ENCODE measurements at regions not wholly inside any gene's neighbourhood (a gene's known extent, or its start where the extent isn't known, plus 50 kb on each side); places are given as distances from the start of the nearest gene placed in this dataset.
A peak's percentile ranks its signal among the peaks of the same experiment; 100 is the strongest.

DNA sequence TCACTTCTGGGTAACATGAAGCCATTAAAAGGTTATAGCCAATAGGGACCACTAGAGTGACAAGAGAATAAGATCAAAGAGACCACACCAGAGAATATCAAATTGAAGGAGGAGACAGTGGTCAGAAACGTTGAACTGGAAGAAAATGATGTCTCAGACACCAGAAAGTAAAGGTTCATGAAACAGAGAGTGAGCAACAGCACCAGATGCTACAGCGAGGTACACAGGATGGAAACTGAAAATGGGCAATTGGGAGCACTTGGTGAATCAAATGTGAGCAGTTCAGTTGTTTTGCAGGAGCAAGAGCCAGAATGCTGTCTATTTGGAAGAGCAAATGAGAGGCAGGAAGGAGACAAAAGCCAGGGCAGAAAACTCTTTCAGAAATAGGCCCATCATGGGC, 162.6 kb downstream of the SS18 start:
- Mint-ChIP-seq H3K27me3 (ENCODE audit: unreplicated experiment) (peaks cover 37% of the 10 kb centered on the region), H3K9me3 (ENCODE audit: low read depth, unreplicated experiment) (peaks cover 2% of the 10 kb centered on the region), H3K4me1 (ENCODE audit: low read depth, unreplicated experiment) (no peaks in the 10 kb centered on the region), H3K27ac (ENCODE audit: unreplicated experiment) (no peak overlapping the region), H3K36me3 (ENCODE audit: insufficient read depth, unreplicated experiment) (no peaks in the 10 kb centered on the region), H3K4me3 (ENCODE audit: low read depth, unreplicated experiment) (no peak overlapping the region)
- DNase-seq = no peak
- intact Hi-C loops (cut with micrococcal nuclease; ENCODE audit: unreplicated experiment) = no loop called here
- no TSS peak for BruUV-seq (replicated peaks)
- CTCF ChIA-PET = no interaction called here
- TF ChIP-seq, protein P1, sequence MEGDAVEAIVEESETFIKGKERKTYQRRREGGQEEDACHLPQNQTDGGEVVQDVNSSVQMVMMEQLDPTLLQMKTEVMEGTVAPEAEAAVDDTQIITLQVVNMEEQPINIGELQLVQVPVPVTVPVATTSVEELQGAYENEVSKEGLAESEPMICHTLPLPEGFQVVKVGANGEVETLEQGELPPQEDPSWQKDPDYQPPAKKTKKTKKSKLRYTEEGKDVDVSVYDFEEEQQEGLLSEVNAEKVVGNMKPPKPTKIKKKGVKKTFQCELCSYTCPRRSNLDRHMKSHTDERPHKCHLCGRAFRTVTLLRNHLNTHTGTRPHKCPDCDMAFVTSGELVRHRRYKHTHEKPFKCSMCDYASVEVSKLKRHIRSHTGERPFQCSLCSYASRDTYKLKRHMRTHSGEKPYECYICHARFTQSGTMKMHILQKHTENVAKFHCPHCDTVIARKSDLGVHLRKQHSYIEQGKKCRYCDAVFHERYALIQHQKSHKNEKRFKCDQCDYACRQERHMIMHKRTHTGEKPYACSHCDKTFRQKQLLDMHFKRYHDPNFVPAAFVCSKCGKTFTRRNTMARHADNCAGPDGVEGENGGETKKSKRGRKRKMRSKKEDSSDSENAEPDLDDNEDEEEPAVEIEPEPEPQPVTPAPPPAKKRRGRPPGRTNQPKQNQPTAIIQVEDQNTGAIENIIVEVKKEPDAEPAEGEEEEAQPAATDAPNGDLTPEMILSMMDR (IDR thresholded peaks at IDR 0.05; ENCODE audit: unreplicated experiment) = no peak

DNA sequence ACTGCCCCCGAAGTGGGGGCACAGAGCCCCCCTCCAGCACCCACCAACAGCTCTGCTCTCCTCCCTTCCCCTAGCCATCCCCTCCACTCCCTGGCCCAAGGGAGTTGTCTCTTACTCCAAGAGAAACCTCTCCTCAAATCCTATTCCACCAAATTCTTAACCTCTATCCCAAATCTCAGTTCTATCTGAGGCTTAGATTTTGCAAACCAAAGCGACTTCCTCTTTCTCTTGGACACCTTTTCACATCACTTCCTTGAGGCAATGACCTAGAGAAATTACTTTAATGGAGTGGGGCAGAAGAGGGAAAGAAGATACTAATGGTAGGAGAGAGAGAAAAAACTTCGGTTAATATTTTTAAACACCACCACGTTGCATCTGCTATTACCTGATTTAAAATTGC, 167.2 kb downstream of the SS18 start:
- Mint-ChIP-seq H3K4me3 (ENCODE audit: low read depth, unreplicated experiment) (no peak overlapping the region), H3K36me3 (ENCODE audit: insufficient read depth, unreplicated experiment) (no peaks in the 10 kb centered on the region), H3K4me1 (ENCODE audit: low read depth, unreplicated experiment) (no peaks in the 10 kb centered on the region), H3K27ac (ENCODE audit: unreplicated experiment) (no peak overlapping the region), H3K27me3 (ENCODE audit: unreplicated experiment) (peaks cover 42% of the 10 kb centered on the region), H3K9me3 (ENCODE audit: low read depth, unreplicated experiment) (no peaks in the 10 kb centered on the region)
- TF ChIP-seq, protein P1 (IDR thresholded peaks at IDR 0.05; ENCODE audit: unreplicated experiment) = no peak
- DNase-seq = no peak
- CTCF ChIA-PET = no interaction called here
- BruUV-seq (replicated peaks) = no TSS peak
- intact Hi-C loops (cut with micrococcal nuclease; ENCODE audit: unreplicated experiment) = loop anchor here (5.0 kb wide), 1 partner anchor 99 kb away; no protein-coding TSS in a partner anchor

DNA sequence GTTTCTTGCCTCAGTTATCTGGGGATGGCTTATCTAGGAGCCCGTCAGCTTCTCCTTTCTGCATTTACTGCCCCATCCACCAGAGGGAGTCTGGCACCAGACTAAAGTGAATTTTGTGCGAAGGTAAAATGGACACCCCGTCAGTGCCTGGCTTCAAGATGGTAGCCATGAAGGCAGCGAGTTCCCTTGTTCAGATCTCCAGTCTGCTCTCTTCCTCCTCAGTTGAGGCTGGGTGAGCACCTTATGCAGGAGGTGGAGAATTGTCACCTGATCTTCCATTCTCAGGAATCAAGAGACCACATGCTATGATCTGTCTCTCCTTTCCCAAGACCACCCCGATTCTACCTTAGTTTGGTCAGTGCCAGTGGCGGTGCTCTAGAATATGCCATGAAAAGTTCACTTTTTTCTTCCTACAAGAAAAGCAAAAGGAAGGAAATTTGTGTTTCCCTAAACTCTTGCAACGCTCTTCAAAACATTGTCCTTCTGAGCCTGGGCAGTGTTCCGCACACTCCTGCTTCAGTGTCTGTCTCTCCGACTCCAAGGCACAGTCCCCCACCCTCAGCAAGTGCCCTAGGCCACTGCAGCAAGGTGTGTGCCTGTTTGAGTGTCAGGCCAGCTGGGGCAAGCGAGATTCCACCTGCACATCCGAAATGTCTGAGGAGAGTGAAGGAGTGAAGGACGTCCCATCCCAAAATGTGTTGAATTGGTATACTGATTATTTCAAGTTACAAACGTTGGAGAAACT, 168.6 kb downstream of the SS18 start:
- CTCF ChIA-PET = interaction anchor here (0.8 to 0.9 kb wide), 2 partner anchors 96 to 353 kb away, joined by 3 read pairs; no protein-coding TSS in a partner anchor

DNA sequence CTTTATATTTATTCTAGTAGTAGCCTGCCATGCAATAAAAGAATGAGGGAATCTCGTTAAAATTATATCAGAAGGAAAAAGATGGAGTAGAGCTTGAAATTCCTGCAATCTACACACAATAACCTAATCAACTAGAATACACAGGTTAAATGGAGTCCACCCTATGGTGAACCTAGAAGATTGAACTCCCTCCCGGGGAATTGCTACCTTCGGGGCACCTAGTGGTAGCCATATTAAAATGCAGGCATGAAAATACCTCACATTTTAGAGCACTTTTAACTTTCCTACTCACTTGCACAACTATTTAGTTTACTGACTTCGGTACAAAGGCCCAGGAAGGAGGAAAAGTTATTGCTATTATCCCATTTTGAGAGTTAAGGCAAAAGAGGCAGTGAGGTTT, 174.5 kb downstream of the SS18 start:
- BruUV-seq (replicated peaks) = no TSS peak
- CTCF ChIA-PET = no interaction called here
- peaks cover under 1% of the 10 kb centered on the region for H3K27me3 Mint-ChIP-seq (ENCODE audit: unreplicated experiment)

More for the DNA sequence above, 168.6 kb downstream of the SS18 start:
- TF ChIP-seq, protein P1 (IDR thresholded peaks at IDR 0.05; ENCODE audit: unreplicated experiment) = peak; percentile 57
- Mint-ChIP-seq H3K27ac (ENCODE audit: unreplicated experiment) (no peak overlapping the region), H3K4me3 (ENCODE audit: low read depth, unreplicated experiment) (no peak overlapping the region), H3K36me3 (ENCODE audit: insufficient read depth, unreplicated experiment) (no peaks in the 10 kb centered on the region), H3K4me1 (ENCODE audit: low read depth, unreplicated experiment) (no peaks in the 10 kb centered on the region), H3K9me3 (ENCODE audit: low read depth, unreplicated experiment) (no peaks in the 10 kb centered on the region), H3K27me3 (ENCODE audit: unreplicated experiment) (peaks cover 28% of the 10 kb centered on the region)
- no TSS peak for BruUV-seq (replicated peaks)
- DNase-seq = peak; percentile 63
- intact Hi-C loops (cut with micrococcal nuclease; ENCODE audit: unreplicated experiment) = loop anchor here (1.0 to 5.0 kb wide), 2 partner anchors 100 to 237 kb away; no protein-coding TSS in a partner anchor

More for the DNA sequence above, 174.5 kb downstream of the SS18 start:
- no peak for DNase-seq
- no peaks in the 10 kb centered on the region for H3K36me3 Mint-ChIP-seq (ENCODE audit: insufficient read depth, unreplicated experiment)
- H3K27ac Mint-ChIP-seq (ENCODE audit: unreplicated experiment) = no peak overlapping the region
- intact Hi-C loops (cut with micrococcal nuclease; ENCODE audit: unreplicated experiment) = no loop called here
- TF ChIP-seq, protein P1 (IDR thresholded peaks at IDR 0.05; ENCODE audit: unreplicated experiment) = no peak
- H3K4me3 Mint-ChIP-seq (ENCODE audit: low read depth, unreplicated experiment) = no peak overlapping the region
- no peaks in the 10 kb centered on the region for H3K4me1 Mint-ChIP-seq (ENCODE audit: low read depth, unreplicated experiment)
- no peaks in the 10 kb centered on the region for H3K9me3 Mint-ChIP-seq (ENCODE audit: low read depth, unreplicated experiment)
